ENCODE measurements at regions not wholly inside any gene's neighbourhood (a gene's known extent, or its start where the extent isn't known, plus 50 kb on each side); places are given as distances from the start of the nearest gene placed in this dataset.

DNA sequence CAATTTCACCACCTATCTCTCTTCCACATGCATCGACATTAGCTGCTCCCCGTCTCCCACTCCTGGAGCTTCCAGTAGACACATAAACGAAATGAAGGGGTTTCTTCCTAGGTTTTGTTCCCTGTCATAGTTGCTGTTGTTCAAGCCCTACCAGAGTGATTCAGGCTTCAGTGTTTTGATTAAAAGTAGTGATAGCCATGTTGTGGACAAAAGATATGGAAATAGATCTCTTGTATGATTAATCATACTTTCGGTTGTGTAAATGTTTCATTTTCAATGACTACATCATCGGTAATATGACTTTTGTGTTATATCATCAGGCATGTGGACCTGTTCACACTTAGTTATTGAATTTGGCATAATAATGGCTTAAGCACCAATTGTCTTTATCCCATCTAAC lies 96.5 kb upstream of the KLF3 start:
- no peak for DNase-seq

DNA sequence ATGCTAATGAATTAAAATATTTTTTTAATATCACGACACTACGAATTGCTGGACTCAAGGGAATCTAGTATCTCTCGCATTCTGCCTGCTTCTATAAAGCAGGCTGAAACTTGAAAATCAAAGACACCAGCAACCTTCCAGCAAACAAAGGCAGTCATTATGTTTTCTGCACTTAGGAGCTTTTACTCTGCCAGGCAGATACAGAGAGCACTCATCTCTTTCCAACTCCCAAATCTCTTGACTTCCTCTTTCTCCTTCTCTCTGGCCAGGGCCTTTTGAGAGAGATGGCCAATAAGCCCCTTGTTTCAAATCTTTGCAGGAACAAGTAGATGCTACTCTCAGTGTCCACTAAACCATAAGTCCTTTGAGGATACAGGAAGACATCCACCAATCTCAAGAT lies 95.2 kb upstream of the KLF3 start:
- no peak for DNase-seq

DNA sequence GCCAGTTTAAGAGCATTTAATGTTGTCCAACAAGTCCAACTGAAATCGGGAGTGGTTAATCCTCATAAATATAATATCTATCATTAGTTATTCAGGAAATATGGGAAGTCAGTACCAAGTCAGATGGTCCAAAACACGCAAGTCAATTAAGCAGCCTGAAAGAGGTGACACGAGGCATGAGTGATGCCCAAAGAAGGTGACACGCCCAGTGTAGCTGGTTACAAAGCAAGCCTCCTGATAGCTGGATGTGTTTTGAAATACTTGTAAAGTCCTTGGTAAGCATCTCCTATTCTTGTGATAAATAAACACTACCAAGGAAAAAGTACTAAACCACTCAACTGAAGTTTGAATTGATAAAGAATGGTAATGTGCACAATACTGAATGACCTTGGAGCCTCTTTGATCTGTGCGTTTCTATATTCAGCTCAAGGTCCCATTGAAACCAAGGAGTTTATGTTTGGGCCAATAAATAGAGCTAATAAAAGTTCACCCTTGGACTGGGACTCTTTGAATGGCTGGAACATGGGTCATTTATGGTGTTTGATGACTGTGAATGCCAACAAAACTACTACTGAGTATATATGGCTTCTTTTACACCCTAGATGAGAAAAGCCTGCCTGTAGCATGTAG lies 93.2 kb upstream of the KLF3 start:
- no peak for DNase-seq

DNA sequence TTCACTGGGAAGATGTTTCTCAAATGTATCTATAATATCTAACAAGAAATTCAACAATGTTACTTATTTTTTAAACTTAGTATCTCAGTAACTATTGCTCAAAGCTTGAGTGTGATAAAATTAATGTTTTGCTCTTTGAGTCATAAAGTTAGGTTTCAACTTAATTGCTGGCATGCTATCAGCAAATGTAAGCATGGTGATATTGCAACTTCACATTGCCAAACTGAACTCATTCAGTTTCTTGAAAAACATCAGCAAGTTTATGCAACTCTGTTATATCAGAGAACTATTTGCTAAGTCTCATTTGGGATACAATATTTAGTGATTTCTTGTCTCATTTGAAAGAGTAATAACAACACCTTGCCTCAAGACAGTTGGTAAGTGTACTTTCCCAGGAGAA lies 91.2 kb upstream of the KLF3 start:
- no peak for DNase-seq

DNA sequence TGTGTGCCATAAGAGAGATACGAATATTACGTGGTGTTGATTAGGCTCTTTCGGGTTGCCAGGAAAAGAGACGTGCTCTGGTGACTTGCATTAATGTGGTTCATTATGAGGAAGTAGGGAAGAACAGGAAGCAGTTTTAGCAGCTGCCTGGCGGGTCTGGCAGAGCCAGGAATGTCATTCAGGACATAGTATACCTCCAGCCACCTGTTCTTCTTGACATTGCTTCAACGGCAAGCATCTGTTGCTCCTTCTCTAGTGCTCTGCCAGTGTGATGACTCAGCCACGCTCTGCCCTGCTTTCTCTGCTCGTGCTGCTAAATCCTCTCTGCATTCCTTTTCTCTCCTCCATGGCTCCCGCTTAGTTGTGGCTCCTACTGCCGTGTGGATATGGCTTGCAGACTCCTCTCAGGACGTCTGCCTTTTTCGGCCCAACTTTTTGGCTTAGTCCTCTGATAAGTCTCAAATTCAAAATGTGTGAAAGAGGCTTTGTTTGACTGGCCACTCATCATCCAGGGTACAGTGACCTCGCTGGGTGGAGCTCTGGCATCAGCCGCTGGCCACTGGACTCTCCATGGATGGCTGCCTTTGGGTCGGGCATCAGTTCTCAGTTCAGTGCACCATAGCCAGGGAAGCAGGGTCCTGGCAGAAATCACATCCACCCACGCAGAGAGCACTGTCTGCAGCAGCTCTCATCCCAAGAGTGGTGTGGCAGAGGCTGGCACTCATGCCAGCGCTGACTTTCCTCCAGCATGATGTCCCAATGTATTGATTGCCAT lies 89.3 kb upstream of the KLF3 start:
- DNase-seq: peak in 1 of 2 donors; percentile 11

DNA sequence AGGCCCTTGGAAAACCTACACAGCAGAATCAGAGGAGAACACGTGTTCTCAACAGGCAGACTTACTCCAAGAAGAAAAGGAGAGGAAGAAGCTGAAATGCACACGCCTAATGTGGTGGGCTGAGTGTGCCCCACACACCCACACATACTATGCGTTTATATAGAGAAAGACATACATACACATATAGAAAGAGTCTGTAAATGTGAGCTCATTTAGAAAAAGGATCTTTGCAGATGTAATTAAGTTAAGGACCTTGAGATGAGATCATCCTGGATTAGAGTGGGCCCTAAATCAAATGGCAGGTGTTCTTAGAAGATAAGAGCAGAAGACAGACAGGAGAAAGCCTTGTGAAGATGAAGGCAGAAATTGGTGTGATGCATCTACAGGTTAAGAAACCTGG lies 87.2 kb upstream of the KLF3 start:
- no peak for DNase-seq

DNA sequence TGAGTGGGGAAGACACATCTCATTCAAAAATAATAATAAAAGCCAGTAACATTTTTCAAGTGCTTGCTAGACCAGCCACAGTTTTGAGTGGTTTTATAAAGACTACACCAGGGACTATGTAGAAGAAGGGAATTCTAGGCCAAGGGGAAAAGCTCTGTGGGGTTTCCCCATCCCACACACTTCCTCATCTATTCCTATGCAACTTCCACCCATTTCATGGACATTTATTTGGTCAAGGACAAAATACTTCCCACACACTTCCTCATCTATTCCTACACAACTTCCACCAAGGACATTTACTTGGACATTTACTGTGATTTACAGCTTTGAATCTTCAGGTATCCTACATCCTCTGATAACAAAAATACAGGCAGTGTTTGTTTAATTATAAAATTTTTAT lies 86.5 kb upstream of the KLF3 start:
- no peak for DNase-seq

DNA sequence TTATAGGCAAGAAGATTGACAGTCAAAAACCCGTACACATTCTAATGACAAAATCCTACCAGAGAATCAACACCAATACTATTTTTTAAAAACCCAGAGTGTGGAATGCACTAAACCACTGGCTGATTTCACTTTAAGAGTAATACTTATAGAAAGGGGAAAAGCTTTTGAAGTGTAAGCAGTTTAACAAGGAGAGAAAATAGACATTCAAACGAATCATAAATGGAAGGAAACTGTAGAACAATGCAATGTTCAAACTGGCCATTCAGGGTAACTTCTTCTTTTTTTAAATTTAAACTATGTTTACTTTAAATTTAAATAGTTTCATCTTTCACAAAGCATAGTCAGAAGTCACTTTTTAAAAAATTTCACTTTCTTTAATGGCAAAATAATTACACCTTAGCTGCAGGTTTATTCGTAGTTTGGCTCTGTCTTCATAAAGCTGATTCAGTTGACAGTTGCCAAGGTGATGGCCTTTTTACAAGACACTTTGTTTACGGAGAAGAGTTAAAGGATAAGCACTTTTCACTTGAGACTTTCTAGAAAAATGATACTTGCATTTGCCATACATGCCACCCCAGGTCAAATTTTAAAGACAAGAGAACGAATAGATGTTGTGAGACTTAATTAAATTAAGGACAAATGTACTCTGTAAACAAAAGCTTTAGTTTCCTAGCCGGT lies 82.4 kb upstream of the KLF3 start:
- no peak for DNase-seq

DNA sequence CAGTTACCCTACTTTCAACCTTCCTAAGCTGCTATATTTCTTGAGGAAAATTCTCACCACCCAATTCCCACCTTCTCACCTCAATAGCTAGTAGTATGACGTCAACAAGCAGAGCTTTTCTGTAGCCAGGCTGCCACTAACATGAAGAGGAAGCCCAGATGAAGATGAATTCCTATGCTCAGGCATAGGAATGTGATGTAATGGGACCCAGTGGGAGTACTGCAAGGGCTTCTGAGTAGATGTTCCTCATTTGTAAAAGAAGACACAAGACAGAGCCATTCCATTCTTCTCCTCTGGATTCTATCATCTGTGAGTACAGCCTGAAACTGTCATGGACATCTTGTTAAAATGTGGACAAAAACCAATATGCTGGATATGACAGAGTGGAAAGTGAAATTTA lies 81.6 kb upstream of the KLF3 start:
- no peak for DNase-seq

DNA sequence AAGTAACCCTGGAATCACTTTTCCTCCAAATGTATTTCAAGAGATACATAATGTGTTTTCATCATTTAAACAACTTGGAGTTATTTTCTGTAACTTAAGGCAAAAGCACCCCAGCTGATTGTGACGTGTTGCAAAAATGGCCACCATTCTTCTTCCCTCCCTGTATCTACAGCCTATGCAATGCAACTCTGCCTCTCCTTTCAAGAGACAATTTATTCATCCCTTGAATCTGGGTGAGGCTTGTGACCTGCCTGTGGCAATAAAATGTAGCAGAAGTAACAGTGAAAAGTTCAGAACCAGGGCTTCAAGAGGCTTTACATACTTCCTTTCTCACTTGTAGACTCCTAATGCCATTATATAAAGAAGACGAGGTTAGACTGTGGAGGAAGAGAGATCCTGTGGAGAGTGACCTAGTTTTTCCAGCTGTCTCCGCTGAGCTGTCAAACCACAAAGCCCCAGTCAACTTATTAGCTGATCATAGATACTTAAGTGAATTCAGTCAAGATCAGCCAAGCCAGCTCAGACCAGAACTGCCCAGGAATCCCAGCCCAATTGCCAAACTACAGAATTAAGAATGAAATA lies 81.0 kb upstream of the KLF3 start:
- DNase-seq: peak in 1 of 2 donors; percentile 32

DNA sequence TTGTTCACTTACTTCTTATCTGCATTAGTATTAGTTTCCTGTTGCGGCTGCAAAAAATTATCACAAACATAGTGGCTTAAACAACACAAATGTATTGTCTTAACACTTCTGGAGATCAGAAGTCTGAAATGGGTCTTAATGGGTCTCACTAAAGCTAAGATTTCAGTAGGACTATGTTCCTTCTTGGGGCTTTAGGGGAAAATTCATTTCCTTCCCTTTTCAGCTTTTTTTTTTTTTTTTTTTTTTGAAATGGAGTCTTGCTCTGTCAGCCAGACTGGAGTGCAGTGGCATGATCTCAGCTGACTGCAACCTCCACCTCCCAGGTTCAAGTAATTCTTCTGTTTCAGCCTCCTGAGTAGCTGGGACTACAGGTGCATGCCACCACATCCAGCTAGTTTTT lies 78.1 kb upstream of the KLF3 start:
- DNase-seq: no peak

DNA sequence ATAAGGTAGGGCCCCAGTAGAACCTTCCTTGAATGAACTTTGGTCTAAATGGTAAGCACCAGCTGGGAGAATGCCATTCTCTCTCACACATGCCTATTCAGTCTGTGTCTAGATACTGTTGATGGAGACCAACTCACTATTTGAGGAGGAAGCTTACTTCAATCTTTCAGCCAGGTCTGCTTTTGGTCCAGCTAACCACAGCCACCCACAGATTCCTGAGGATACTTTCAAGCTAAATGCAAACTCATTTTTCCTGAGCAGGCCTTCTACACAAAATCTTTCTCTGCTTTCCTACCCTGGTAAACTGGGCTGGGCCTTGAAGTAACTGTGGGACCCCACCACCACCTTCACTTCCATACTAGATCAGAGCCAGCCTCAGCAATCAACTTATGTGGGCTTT lies 76.9 kb upstream of the KLF3 start:
- no peak for DNase-seq

DNA sequence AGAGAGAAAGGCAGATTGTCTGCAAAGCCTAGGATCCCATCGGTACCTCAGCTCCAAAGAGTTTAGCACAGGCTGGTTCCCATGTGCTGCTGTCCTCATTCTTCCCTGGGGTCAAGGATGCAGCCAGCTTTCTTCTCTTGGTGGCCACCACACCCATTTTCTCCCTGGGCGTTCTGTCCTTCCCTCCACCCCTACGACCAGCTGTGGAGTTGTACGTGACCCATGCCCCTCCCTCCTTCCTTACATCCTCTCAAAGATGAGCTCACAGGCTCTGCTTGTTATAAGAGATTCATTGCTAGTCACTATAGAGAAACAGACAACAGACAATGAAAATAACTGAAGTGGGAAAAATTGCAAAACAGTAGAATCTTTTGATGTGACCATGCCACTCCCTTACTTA lies 74.0 kb upstream of the KLF3 start:
- DNase-seq: no peak

DNA sequence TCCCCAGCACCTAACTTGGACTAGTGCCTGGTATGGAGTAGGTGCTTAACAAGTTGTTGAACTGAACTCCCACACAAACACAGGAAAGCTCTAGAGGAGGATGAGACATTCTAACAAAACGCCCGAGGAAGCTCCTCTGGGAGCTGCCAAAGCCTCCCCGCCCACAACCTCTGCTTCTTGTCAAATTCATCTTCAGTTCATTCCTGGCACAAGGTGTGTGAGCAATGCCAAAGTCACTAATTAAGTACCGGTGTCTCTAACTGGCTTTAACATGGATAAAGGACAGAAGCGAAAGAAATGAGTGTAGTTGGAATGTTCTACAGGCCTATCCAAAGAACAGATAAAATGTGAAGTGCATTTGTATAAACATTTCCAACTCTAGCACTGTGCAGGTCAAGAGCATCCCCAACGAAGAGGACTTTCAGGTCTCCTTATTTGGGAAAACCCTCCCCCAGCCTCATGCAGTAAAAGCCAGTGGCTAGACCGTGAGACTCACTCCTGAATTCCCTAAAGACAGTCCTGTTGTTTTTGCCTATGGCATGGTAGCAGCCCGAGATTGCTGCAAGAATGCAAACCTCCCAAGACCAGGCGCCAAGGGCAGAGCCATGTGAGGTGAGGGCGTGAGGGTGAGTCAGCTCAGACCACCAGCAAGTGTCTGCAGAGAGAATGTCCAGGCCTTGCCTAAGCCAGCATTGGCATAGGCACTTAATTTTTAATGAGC lies 72.2 kb upstream of the KLF3 start:
- no peak for DNase-seq

DNA sequence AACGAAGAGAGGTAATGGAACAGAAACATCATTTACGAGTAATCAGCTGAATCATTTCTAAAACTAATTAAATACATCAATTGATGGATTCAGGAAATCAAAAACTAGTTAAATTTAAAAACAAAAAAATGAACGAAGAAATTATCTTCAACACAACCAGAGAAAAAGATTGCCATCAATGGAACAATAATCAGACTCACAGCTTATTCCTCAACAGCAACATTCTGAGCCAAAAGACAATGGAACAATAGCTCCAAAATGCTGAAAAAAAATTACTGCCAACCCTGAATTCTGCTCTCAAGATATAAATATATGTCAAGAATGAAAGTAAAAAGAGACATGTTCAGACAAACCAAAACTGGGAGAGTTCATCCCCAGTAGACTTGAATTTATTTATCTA lies 65.5 kb upstream of the KLF3 start:
- no peak for DNase-seq

DNA sequence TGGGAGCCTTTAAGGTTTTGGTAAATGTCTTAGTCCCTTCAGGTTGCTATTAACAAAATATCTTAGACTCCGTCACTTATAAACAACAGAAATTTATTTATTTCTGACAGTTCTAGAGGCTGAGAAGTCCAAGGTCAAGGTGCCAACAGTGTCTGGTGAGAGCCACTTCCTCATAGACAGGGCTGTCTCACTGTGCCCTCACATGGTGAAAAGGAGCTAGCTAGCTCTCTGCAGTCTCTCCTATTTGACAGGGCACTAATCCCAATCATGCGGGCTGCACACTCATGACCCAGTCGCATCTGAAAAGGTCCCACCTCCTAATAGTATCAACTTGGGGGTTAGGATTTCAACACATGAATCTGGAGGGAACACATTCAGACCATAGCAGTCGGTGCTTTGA lies 63.4 kb upstream of the KLF3 start:
- DNase-seq: peak in 1 of 2 donors; percentile 19

DNA sequence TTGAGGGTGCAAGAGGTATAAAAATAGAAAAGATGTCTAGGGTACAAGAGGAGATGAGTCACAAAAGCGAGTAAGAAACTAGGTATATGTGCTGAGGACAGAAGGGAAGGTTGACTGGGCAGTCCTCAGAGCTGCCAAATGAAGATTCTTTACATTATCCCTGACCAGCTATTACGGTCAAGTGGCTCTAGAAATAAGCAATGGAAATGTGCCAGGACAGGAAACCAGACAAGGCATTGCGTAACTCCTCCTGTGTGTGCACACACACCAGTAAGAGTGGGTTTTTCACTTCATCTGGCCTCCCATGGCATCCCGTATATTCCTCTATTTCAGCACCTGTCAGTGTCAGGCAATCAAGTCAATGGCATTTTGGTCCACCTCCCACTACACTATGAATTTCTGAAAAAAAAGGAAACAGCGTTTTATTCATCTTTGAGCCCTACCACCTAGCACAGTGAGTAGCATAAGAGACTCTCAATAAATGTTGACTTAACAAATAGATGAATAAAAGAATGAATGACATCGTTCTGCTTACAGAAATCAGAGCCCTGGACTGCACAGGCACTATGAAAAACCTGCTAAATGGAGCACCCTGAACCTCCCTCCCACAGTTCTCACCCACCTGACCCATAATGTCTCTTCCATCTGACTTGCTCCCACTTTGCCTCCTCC lies 62.6 kb upstream of the KLF3 start:
- DNase-seq: no peak

DNA sequence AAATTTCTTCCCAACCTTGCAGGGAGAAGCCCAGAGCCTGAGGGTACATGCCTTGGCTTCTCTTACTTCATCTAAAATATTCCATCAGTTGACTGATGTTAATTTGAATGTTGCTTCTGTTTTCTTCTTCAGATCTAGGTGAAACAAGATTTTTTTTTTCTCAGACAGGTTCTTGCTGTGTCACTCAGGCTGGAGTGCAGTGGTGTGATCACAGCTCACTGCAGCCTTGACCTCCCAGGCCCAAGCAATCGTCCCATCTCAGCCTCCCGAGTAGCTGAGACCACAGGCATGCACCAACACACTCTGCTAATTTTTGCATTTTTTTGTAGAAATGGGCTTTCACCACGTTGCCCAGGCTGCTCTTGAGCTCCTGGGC lies 62.1 kb upstream of the KLF3 start:
- no peak for DNase-seq

DNA sequence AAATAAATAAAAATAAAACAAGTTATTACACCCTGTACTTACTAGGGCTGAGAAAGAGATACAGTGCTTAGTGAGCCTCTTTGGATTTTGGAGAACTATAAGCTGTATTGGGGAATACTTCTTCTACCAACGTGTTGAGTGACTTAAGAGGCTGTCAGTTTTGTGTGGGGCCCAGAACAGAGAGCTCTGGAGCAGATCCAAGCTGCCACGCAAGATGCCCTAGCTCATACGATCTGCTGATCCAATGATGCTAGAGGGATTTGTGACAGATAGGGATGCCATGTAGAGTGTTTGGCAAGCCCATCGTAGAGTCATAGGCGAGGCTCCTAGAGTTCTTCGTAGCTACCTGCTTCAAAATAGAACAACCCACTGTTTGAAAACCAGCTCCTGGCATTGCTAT lies 60.3 kb upstream of the KLF3 start:
- no peak for DNase-seq

DNA sequence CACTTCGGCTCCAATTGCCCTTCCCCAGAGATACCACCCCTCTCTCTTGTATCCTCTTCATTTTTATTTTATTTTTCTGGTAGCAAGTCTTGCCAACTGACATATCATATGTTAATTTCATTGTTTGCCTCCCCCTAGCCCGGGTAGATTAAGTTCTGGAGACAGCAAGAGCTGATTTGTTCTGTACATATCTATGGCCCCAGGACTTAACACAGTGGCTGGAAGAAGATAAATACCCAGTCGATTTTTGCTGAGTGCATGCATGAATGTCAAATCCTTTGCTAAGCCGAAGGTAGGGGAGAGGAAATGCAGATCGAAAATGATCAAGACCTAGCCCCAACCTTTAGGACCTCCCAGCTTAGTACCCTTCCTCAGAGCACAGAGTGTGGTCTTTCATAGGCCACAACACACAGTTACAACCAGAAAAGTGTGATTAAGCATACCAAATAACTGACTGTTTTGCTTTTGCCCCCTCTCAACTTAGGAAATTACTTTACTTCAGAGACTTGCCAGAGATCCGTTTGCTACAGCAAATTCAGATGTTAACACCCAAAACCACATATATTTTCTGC lies 58.7 kb upstream of the KLF3 start:
- no peak for DNase-seq

DNA sequence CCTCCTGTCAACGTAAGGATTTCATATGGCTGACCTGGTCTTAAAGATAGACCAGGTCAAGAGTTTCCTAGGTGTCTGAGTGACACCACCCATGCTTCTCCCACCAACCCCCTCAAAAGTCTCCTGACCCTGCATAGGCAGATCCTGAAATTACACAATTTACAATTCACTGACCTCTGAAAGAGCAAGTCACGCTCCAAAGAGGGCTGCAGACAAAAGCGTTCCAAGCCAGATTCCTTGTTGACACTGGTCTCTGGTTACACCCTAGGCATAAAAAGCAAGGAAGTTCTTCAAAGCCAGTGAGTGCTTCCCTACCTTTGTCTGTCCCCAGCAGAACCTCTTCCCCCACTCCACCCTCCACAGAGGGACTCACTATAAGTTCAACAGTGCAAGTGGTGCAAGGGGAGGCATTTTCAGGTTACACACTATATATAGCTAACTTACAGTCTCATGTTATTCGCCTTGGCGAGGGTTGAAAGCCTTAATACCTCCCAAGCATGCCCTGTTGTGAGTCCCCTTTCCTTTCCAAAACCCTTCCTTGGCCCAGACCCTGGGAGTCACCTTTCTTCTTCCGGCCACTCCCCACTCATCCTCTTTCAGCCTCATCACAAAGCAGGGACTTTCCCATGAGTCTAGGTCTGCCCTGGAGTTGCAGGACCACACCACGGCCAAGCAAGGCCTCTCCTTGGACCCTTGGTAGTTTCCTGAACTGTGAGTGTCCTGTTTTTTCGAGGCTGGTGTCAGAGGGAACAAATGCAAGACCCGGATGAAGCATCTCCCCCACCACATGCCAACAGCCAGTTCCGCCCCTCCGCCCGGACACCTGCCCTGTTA lies 58.0 kb upstream of the KLF3 start:
- no peak for DNase-seq

DNA sequence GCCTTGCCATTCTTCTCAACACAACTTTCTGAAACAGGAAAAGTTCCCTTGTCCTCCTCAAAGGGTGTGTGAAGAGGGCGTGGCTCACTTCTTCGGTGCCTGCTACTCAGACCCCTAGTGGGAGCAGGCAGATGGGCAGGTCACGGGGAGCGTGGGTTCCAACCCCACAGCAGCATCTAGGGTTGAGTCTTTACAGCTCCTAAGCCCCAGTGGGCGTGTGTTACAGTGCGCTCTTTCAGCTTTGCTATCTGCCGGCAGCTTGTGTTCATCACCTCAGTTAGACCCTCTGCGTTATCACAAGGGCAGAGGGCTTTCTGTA lies 57.5 kb upstream of the KLF3 start:
- DNase-seq: no peak

Data from CD4-positive, alpha-beta T cell treated with Interferon alpha-2 for 1 hour (primary cell).